GM19397 (cell line): ENCODE measurements at regions not wholly inside any gene's neighbourhood (a gene's known extent, or its start where the extent isn't known, plus 50 kb on each side); places are given as distances from the start of the nearest gene placed in this dataset.

Experiments
- ATAC-seq: cut with Tn5 transposase; IDR thresholded peaks from one replicate; pipeline ENCODE4 v1.9.1; 2021; ENCODE audit warnings: mild to moderate bottlenecking, moderate library complexity; ENCODE audit not compliant: unreplicated experiment

GRCh38 chr5:145708169-145708568, 127.0 kb downstream of the PRELID2 start:
- no peak for ATAC-seq

- ATAC-seq = no peak
Measured at GRCh38 chr5:145704724-145705123, 130.4 kb downstream of the PRELID2 start.

- ATAC-seq = no peak
Measured at GRCh38 chr5:145703856-145704255, 131.3 kb downstream of the PRELID2 start.

- no peak for ATAC-seq
Measured at GRCh38 chr5:145701404-145701803, 133.7 kb downstream of the PRELID2 start.

- ATAC-seq = no peak
Measured at GRCh38 chr5:145699846-145700245, 135.3 kb downstream of the PRELID2 start.

- peak; percentile 68 for ATAC-seq
Measured at GRCh38 chr5:145697251-145697990, 137.7 kb downstream of the PRELID2 start.

- peak; percentile 81 for ATAC-seq
Measured at GRCh38 chr5:145689235-145689634, 145.9 kb downstream of the PRELID2 start.

GRCh38 chr5:145687943-145688342, 147.2 kb downstream of the PRELID2 start:
- ATAC-seq = no peak

- ATAC-seq = no peak
Measured at GRCh38 chr5:145685417-145685816, 149.7 kb downstream of the PRELID2 start.

- no peak for ATAC-seq
Measured at GRCh38 chr5:145683431-145683830, 151.7 kb downstream of the PRELID2 start.

- no peak for ATAC-seq
Measured at GRCh38 chr5:145682197-145682899, 152.8 kb downstream of the PRELID2 start.

- peak; percentile 91 for ATAC-seq
Measured at GRCh38 chr5:145681686-145682085, 153.5 kb downstream of the PRELID2 start.

GRCh38 chr5:145681216-145681615, 153.9 kb downstream of the PRELID2 start:
- no peak for ATAC-seq

- no peak for ATAC-seq
Measured at GRCh38 chr5:145680767-145681166, 154.4 kb downstream of the PRELID2 start.

GRCh38 chr5:145680169-145680568, 155.0 kb downstream of the PRELID2 start:
- ATAC-seq = no peak

- no peak for ATAC-seq
Measured at GRCh38 chr5:145678255-145678654, 156.9 kb downstream of the PRELID2 start.

- no peak for ATAC-seq
Measured at GRCh38 chr5:145673786-145674185, 161.4 kb downstream of the PRELID2 start.

- ATAC-seq = no peak
Measured at GRCh38 chr5:145668714-145669113, 166.4 kb downstream of the PRELID2 start.

GRCh38 chr5:145667742-145668141, 167.4 kb downstream of the PRELID2 start:
- no peak for ATAC-seq

- no peak for ATAC-seq
Measured at GRCh38 chr5:145666591-145666990, 168.6 kb downstream of the PRELID2 start.

- ATAC-seq = no peak
Measured at GRCh38 chr5:145661737-145662485, 173.2 kb downstream of the PRELID2 start.
